Aorta (tissue), 5 donors: ENCODE measurements at regions not wholly inside any gene's neighbourhood (a gene's known extent, or its start where the extent isn't known, plus 50 kb on each side); places are given as distances from the start of the nearest gene placed in this dataset.
"Not testable (repeated sequence)": the region's sequence is repeated elsewhere in the genome, so short reads cannot be mapped to it uniquely, and the experiment has no call there.

Source experiments
- ATAC-seq: fragments of 200-7000 bp; cut with Tn5 transposase; one replicate; pipeline ENCODE4 v1.9.1; 2022; ENCODE audit warnings: moderate library complexity; ENCODE audit not compliant: low FRiP score
- DNase-seq, 2 donors: peaks; one replicate each; pipeline ENCODE4 v3.0.0-alpha.2; 2020
- H3K27ac ChIP-seq, 2 donors: one replicate each; pipeline ENCODE4 v1.5.1; 2013; ENCODE audit warnings: low read length in 2 of 2, mild to moderate bottlenecking in 2 of 2, moderate library complexity in 2 of 2, control low read depth in 1 of 2, inconsistent platforms in 1 of 2, low read depth in 1 of 2
- H3K27me3 ChIP-seq, 2 donors: one replicate each; pipeline ENCODE4 v1.6.1; 2013; ENCODE audit warnings: control low read depth in 1 of 2, low read length in 1 of 2, mild to moderate bottlenecking in 1 of 2, moderate library complexity in 1 of 2; ENCODE audit not compliant: insufficient read depth in 2 of 2, control insufficient read depth in 1 of 2
- H3K36me3 ChIP-seq, 2 donors: one replicate each; pipeline ENCODE4 v1.6.1; 2013; ENCODE audit warnings: control low read depth in 1 of 2, low read length in 1 of 2, mild to moderate bottlenecking in 1 of 2; ENCODE audit not compliant: insufficient read depth in 2 of 2, control insufficient read depth in 1 of 2
- H3K4me1 ChIP-seq, 2 donors: one replicate each; pipeline ENCODE4 v1.6.1; 2013; ENCODE audit warnings: low read length in 2 of 2, control low read depth in 1 of 2, mild to moderate bottlenecking in 1 of 2, moderate library complexity in 1 of 2; ENCODE audit not compliant: insufficient read depth in 2 of 2, control insufficient read depth in 1 of 2
- H3K4me3 ChIP-seq, 2 donors: one replicate each; pipeline ENCODE4 v1.5.1; 2013; ENCODE audit warnings: low read length in 2 of 2, control low read depth in 1 of 2, mild to moderate bottlenecking in 1 of 2
- H3K9me3 ChIP-seq: one replicate; pipeline ENCODE4 v1.6.1; 2013; ENCODE audit warnings: mild to moderate bottlenecking, low read length; ENCODE audit not compliant: control insufficient read depth
- WGBS, 2 donors: extraction: QIAGEN DNeasy Blood & Tissue Kit; methylation state at CpG; one replicate each; pipeline ENCODE4 v1.1.7; 2013; 5-methylcytosine and 5-hydroxymethylcytosine counted together
- intact Hi-C, 2 donors: fragments of 100-400 bp; cut with DNase I; formaldehyde crosslinking; loops; one replicate each; pipeline versions ENCODE4 v1.14.2 to v1.15.0; 2022
- donor health status: healthy with polysubstance abuse.
- donor health status: Bipolar disorder and iron deficiency.
- donor health status: DM: no; HTN: no; CAD: no.
- donor health status: DM: no; HTN: no; CAD: no.
- donor health status: DM: yes; HTN: yes; CAD: no.

- Histone ChIP-seq H3K27ac (no peak overlapping the region), H3K9me3 (no peaks in the 10 kb centered on the region), H3K4me3 (no peak overlapping the region), H3K36me3 (no peaks in the 10 kb centered on the region), H3K27me3 (no peaks in the 10 kb centered on the region), H3K4me1 (no peaks in the 10 kb centered on the region)
- DNase-seq (no peak), ATAC-seq (no peak)
- intact Hi-C loops, result no loop called here
- WGBS, 2 donors, result 91 to 98% methylated on average over 2 of the region's 2 CpGs
These were observed 1153.6 kb downstream of the TUSC7 start for GRCh38 chr3:117863146-117863545.

- WGBS, 2 donors, result 89 to 93% methylated on average over 4 of the region's 4 CpGs
- Histone ChIP-seq H3K36me3 (no peaks in the 10 kb centered on the region), H3K27me3 (no peaks in the 10 kb centered on the region), H3K27ac (no peak overlapping the region), H3K9me3 (no peaks in the 10 kb centered on the region), H3K4me3 (no peak overlapping the region), H3K4me1 (no peaks in the 10 kb centered on the region)
- ATAC-seq (no peak), DNase-seq (no peak)
- intact Hi-C loops, result no loop called here
These were observed 1155.8 kb downstream of the TUSC7 start for GRCh38 chr3:117865338-117865737.

- DNase-seq (no peak), ATAC-seq (no peak)
- intact Hi-C loops, result no loop called here
- H3K9me3 ChIP-seq, result no peaks in the 10 kb centered on the region
- H3K36me3 ChIP-seq, result no peaks in the 10 kb centered on the region
- WGBS, 2 donors, result 54 to 69% methylated on average over 2 of the region's 2 CpGs
- no peaks in the 10 kb centered on the region for H3K4me1 ChIP-seq
- no peak overlapping the region for H3K27ac ChIP-seq
- H3K4me3 ChIP-seq, result no peak overlapping the region
- no peaks in the 10 kb centered on the region for H3K27me3 ChIP-seq
These were observed 1159.2 kb downstream of the TUSC7 start for GRCh38 chr3:117868766-117869165.

GRCh38 chr3:117871934-117872333 is 1162.4 kb downstream of the TUSC7 start:
- no peak overlapping the region for H3K27ac ChIP-seq
- intact Hi-C loops, result no loop called here
- 81 to 90% methylated on average over 2 of the region's 2 CpGs for WGBS, 2 donors
- no peaks in the 10 kb centered on the region for H3K9me3 ChIP-seq
- no peak overlapping the region for H3K4me3 ChIP-seq
- H3K4me1 ChIP-seq, result no peaks in the 10 kb centered on the region
- H3K36me3 ChIP-seq, result no peaks in the 10 kb centered on the region
- DNase-seq (no peak), ATAC-seq (no peak)
- H3K27me3 ChIP-seq, result no peaks in the 10 kb centered on the region

- H3K36me3 ChIP-seq, H3K9me3 ChIP-seq, H3K4me1 ChIP-seq, DNase-seq, ATAC-seq, intact Hi-C loops, H3K4me3 ChIP-seq, H3K27ac ChIP-seq, H3K27me3 ChIP-seq: not testable (repeated sequence)
- 90 to 91% methylated on average over 15 of the region's 15 CpGs for WGBS, 2 donors
These were observed 1161.9 kb downstream of the IGSF11 start for GRCh38 chr3:117872594-117873248.

- intact Hi-C loops, result no loop called here
- Histone ChIP-seq H3K9me3 (no peaks in the 10 kb centered on the region), H3K27me3 (no peaks in the 10 kb centered on the region), H3K4me1 (no peaks in the 10 kb centered on the region), H3K36me3 (no peaks in the 10 kb centered on the region), H3K4me3 (no peak overlapping the region), H3K27ac (no peak overlapping the region)
- DNase-seq (no peak), ATAC-seq (peak; percentile 78)
- 30 to 37% methylated on average over 3 of the region's 3 CpGs for WGBS, 2 donors
These were observed 1161.4 kb downstream of the IGSF11 start for GRCh38 chr3:117873249-117873600.

GRCh38 chr3:117874028-117874690 is 1160.5 kb downstream of the IGSF11 start:
- H3K27me3 ChIP-seq, result no peaks in the 10 kb centered on the region
- ATAC-seq, result peak; percentile 70
- no peak overlapping the region for H3K4me3 ChIP-seq
- no peaks in the 10 kb centered on the region for H3K36me3 ChIP-seq
- intact Hi-C loops, result no loop called here
- no peak for DNase-seq
- H3K27ac ChIP-seq, result no peak overlapping the region
- 68 to 71% methylated on average over 4 of the region's 4 CpGs for WGBS, 2 donors
- no peaks in the 10 kb centered on the region for H3K4me1 ChIP-seq
- peaks cover 1% of the 10 kb centered on the region for H3K9me3 ChIP-seq

GRCh38 chr3:117874904-117875874 is 1159.5 kb downstream of the IGSF11 start:
- Histone ChIP-seq H3K4me1 (no peaks in the 10 kb centered on the region), H3K36me3 (no peaks in the 10 kb centered on the region), H3K27me3 (no peaks in the 10 kb centered on the region), H3K9me3 (peaks cover 1% of the 10 kb centered on the region), H3K27ac (no peak overlapping the region), H3K4me3 (no peak overlapping the region)
- intact Hi-C loops, result no loop called here
- 72 to 81% methylated on average over 1 of the region's 1 CpG for WGBS, 2 donors
- ATAC-seq (no peak), DNase-seq (no peak)
